Neural progenitor cell (in vitro differentiated cells): ENCODE measurements at regions not wholly inside any gene's neighbourhood (a gene's known extent, or its start where the extent isn't known, plus 50 kb on each side); places are given as distances from the start of the nearest gene placed in this dataset.

Experiments used
- EZH2phosphoT487 ChIP-seq: fragments of 200-600 bp; sonication (generic); IDR thresholded peaks from 2 replicates; pipeline ENCODE4 v1.6.1; 2017; ENCODE audit warnings: antibody characterized with exemption
- TF ChIP-seq, protein P1 (sequence below): fragments of 200-600 bp; sonication (generic); IDR thresholded peaks from 2 replicates; pipeline ENCODE4 v1.5.1; 2017; ENCODE audit warnings: antibody characterized with exemption, mild to moderate bottlenecking

DNA sequence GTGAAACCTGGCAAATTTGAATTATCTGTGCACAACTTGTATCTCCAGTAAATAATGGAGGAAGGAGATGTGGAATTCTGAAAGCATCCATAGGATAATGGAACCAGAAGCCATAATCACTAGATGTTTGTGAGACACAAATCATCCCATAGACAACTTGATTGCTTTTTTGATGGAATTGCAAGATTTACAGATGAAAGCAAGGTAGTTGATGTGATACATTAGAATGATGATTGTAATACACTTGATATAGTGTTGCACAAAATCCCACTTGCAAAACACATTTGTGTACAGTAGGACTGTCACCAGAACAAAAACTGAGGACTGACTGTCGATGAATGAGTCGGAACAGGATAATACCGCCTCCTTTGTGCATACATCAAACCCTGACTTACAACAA, 178.3 kb downstream of the IRS2 start:
- no peak for TF ChIP-seq EZH2phosphoT487
- TF ChIP-seq, protein P1, sequence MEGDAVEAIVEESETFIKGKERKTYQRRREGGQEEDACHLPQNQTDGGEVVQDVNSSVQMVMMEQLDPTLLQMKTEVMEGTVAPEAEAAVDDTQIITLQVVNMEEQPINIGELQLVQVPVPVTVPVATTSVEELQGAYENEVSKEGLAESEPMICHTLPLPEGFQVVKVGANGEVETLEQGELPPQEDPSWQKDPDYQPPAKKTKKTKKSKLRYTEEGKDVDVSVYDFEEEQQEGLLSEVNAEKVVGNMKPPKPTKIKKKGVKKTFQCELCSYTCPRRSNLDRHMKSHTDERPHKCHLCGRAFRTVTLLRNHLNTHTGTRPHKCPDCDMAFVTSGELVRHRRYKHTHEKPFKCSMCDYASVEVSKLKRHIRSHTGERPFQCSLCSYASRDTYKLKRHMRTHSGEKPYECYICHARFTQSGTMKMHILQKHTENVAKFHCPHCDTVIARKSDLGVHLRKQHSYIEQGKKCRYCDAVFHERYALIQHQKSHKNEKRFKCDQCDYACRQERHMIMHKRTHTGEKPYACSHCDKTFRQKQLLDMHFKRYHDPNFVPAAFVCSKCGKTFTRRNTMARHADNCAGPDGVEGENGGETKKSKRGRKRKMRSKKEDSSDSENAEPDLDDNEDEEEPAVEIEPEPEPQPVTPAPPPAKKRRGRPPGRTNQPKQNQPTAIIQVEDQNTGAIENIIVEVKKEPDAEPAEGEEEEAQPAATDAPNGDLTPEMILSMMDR = no peak
